Astrocyte of the cerebellum (primary cell): ENCODE measurements at regions not wholly inside any gene's neighbourhood (a gene's known extent, or its start where the extent isn't known, plus 50 kb on each side); places are given as distances from the start of the nearest gene placed in this dataset.

ENCODE experiments used
- DNase-seq: peaks from one replicate; pipeline ENCODE4 v3.0.0-alpha.2; 2011; ENCODE audit warnings: low read depth
- H3K4me3 ChIP-seq: 2 replicates; pipeline ENCODE4 v1.5.1; 2011; ENCODE audit warnings: mild to moderate bottlenecking, low read depth, low read length, moderate library complexity
- in situ Hi-C: cut with HindIII; loops from 2 replicates; pipeline ENCODE4 v1.10.0; 2017; ENCODE audit warnings: low sequenced_read_pairs
- TF ChIP-seq, protein P1 (sequence below): IDR thresholded peaks from 2 replicates; pipeline ENCODE4 v1.5.1; 2012; ENCODE audit warnings: low read length, low read depth, moderate library complexity, mild to moderate bottlenecking; ENCODE audit errors: missing control alignments

GRCh38 chr5:158465086-158465972 lies 606.4 kb upstream of the CLINT1 start:
- in situ Hi-C loops: no loop called here
- TF ChIP-seq, protein P1, sequence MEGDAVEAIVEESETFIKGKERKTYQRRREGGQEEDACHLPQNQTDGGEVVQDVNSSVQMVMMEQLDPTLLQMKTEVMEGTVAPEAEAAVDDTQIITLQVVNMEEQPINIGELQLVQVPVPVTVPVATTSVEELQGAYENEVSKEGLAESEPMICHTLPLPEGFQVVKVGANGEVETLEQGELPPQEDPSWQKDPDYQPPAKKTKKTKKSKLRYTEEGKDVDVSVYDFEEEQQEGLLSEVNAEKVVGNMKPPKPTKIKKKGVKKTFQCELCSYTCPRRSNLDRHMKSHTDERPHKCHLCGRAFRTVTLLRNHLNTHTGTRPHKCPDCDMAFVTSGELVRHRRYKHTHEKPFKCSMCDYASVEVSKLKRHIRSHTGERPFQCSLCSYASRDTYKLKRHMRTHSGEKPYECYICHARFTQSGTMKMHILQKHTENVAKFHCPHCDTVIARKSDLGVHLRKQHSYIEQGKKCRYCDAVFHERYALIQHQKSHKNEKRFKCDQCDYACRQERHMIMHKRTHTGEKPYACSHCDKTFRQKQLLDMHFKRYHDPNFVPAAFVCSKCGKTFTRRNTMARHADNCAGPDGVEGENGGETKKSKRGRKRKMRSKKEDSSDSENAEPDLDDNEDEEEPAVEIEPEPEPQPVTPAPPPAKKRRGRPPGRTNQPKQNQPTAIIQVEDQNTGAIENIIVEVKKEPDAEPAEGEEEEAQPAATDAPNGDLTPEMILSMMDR: no peak
- no peak for DNase-seq
- no peak overlapping the region for H3K4me3 ChIP-seq

DNA sequence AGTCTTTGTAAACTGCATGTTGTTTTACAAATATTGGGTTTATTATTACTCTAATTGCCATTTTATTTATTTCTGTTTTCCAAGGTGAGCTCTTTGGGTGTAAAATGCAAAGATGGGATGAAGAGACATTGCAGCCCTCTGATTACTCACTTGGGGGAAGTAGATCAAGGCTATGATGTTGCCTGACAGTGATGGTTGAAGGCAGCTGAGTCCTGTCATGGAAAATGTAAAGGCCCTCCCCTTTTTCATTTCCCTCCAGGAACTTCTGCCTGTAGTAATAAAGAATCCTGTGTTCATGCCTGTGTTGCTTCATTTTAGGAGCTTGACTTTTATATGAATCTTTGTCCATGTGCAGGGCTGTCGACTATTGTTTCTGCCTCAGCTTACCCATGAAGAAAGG lies 605.4 kb upstream of the CLINT1 start:
- in situ Hi-C loops: no loop called here
- no peak overlapping the region for H3K4me3 ChIP-seq
- DNase-seq: no peak
- TF ChIP-seq, protein P1: no peak

GRCh38 chr5:158463938-158464337 lies 605.0 kb upstream of the CLINT1 start:
- TF ChIP-seq, protein P1: no peak
- in situ Hi-C loops: no loop called here
- H3K4me3 ChIP-seq: no peak overlapping the region
- no peak for DNase-seq

GRCh38 chr5:158463188-158463587 lies 604.2 kb upstream of the CLINT1 start:
- no peak overlapping the region for H3K4me3 ChIP-seq
- in situ Hi-C loops: no loop called here
- TF ChIP-seq, protein P1: no peak
- no peak for DNase-seq

GRCh38 chr5:158462349-158463114 lies 603.6 kb upstream of the CLINT1 start:
- no peak overlapping the region for H3K4me3 ChIP-seq
- TF ChIP-seq, protein P1: no peak
- DNase-seq: no peak
- in situ Hi-C loops: no loop called here

GRCh38 chr5:158461240-158461854 lies 602.4 kb upstream of the CLINT1 start:
- TF ChIP-seq, protein P1: no peak
- no peak overlapping the region for H3K4me3 ChIP-seq
- DNase-seq: no peak
- in situ Hi-C loops: no loop called here
